NCI-H82 treated with DMSO at 0.1 percent for 48 hours (cell line): ENCODE measurements at regions not wholly inside any gene's neighbourhood (a gene's known extent, or its start where the extent isn't known, plus 50 kb on each side); places are given as distances from the start of the nearest gene placed in this dataset.
"Not testable (repeated sequence)": the region's sequence is repeated elsewhere in the genome, so short reads cannot be mapped to it uniquely, and the experiment has no call there.

Source experiments
- DNase-seq: peaks from one replicate; lab custom pipeline; 2025; ENCODE audit not compliant: unreplicated experiment; lab: John Stamatoyannopoulos, UW

GRCh38 chr6:137707590-137708360 is 159.3 kb upstream of the TNFAIP3 start:
- DNase-seq = peak; percentile 13

GRCh38 chr6:137708481-137708880 is 158.6 kb upstream of the TNFAIP3 start:
- no peak for DNase-seq

GRCh38 chr6:137709424-137710236 is 157.4 kb upstream of the TNFAIP3 start:
- DNase-seq = no peak

GRCh38 chr6:137711972-137712371 is 155.1 kb upstream of the TNFAIP3 start:
- no peak for DNase-seq

- no peak for DNase-seq
Observed at GRCh38 chr6:137712587-137712986, 154.5 kb upstream of the TNFAIP3 start.

- no peak for DNase-seq
Observed at GRCh38 chr6:137715589-137716045, 151.4 kb upstream of the TNFAIP3 start.

- no peak for DNase-seq
Observed at GRCh38 chr6:137717074-137718073, 149.7 kb upstream of the TNFAIP3 start.

GRCh38 chr6:137718903-137719302 is 148.2 kb upstream of the TNFAIP3 start:
- DNase-seq = not testable (repeated sequence)

- DNase-seq = no peak
Observed at GRCh38 chr6:137722749-137723272, 144.2 kb upstream of the TNFAIP3 start.

- no peak for DNase-seq
Observed at GRCh38 chr6:137723273-137724017, 143.6 kb upstream of the TNFAIP3 start.

GRCh38 chr6:137724018-137724403 is 143.0 kb upstream of the TNFAIP3 start:
- no peak for DNase-seq

GRCh38 chr6:137724495-137725211 is 142.4 kb upstream of the TNFAIP3 start:
- no peak for DNase-seq

- no peak for DNase-seq
Observed at GRCh38 chr6:137725949-137726348, 141.1 kb upstream of the TNFAIP3 start.

- DNase-seq = no peak
Observed at GRCh38 chr6:137726582-137726981, 140.5 kb upstream of the TNFAIP3 start.

- no peak for DNase-seq
Observed at GRCh38 chr6:137727216-137727765, 139.8 kb upstream of the TNFAIP3 start.

GRCh38 chr6:137728386-137729349 is 138.4 kb upstream of the TNFAIP3 start:
- DNase-seq = no peak

- no peak for DNase-seq
Observed at GRCh38 chr6:137729866-137730629, 137.0 kb upstream of the TNFAIP3 start.
